K562 (cell line): ENCODE measurements at regions not wholly inside any gene's neighbourhood (a gene's known extent, or its start where the extent isn't known, plus 50 kb on each side); places are given as distances from the start of the nearest gene placed in this dataset.

Source experiments
- MGA ChIP-seq: fragments of 450-650 bp; IDR thresholded peaks from 2 replicates; pipeline ENCODE4 v1.6.1; 2016; ENCODE audit warnings: mild to moderate bottlenecking, moderate library complexity
- RCOR1 ChIP-seq, 2 experiments: IDR thresholded peaks; 2 replicates each; pipeline ENCODE4 v1.6.1; 2012; ENCODE audit warnings: low read depth in 2 of 2, low read length in 2 of 2, borderline replicate concordance in 1 of 2, improper control_type of control experiment in 1 of 2
- ZNF592 ChIP-seq: fragments of 450-650 bp; IDR thresholded peaks from 2 replicates; pipeline ENCODE4 v1.6.1; 2017; ENCODE audit warnings: antibody characterized with exemption, mild to moderate bottlenecking
- TF ChIP-seq, protein P1 (sequence below): fragments of 450-650 bp; conservative IDR thresholded peaks from 2 replicates; pipeline ENCODE4 v1.6.1; 2016; ENCODE audit warnings: missing genetic modification characterization, low read depth, mild to moderate bottlenecking, control low read depth, missing compliant biosample characterization
- TF ChIP-seq, protein P2 (sequence below), 2 experiments: fragments of 450-650 bp in 1 of 2; sonication (generic) in 1 of 2; formaldehyde crosslinking; conservative IDR thresholded peaks; 2 replicates each; pipeline versions ENCODE4 v1.4.0 to v1.8.1; 2020 to 2022; ENCODE audit warnings: mild to moderate bottlenecking in 1 of 2, missing genetic modification reagents in 1 of 2

DNA sequence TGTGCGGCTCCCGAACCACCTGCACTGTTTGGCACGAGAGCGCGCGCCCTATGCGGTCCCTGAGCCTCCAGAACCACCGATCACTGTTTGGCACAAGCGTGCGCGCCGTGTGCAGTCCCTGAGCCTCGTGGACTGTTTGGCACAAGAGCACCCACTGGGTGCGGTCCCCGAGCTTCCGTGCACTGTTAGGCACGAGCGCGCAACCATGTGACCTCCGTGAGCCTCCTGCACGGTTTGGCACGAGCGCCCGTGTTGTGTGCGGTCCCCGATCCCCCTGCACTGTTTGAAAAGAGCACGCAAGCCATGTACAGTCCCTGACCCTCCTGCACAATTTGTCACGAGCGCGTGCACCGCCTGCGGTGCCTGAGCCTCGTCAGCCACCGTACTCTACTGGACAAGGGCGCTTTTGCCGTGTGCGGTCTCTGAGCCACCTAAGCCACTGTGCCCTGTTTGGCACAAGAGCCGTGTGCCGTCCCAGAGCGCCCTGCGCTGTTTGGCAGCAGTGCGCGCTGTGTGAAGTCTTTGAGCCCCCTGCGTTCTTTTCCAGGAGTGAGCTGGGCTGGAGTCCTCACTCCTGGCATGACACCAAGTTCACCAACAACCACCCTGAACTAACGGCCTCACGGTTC lies 163.7 kb upstream of the USP9Y start (continued):
- TF ChIP-seq MGA (no peak), RCOR1 (IDR thresholded peaks at IDR 0.05; ENCODE audit: borderline replicate concordance in 1 of 2, low read depth in 2 of 2, low read length in 2 of 2) (no peak), ZNF592 (no peak)
- TF ChIP-seq, protein P1, sequence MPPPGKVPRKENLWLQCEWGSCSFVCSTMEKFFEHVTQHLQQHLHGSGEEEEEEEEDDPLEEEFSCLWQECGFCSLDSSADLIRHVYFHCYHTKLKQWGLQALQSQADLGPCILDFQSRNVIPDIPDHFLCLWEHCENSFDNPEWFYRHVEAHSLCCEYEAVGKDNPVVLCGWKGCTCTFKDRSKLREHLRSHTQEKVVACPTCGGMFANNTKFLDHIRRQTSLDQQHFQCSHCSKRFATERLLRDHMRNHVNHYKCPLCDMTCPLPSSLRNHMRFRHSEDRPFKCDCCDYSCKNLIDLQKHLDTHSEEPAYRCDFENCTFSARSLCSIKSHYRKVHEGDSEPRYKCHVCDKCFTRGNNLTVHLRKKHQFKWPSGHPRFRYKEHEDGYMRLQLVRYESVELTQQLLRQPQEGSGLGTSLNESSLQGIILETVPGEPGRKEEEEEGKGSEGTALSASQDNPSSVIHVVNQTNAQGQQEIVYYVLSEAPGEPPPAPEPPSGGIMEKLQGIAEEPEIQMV = no peak
- TF ChIP-seq, protein P2, sequence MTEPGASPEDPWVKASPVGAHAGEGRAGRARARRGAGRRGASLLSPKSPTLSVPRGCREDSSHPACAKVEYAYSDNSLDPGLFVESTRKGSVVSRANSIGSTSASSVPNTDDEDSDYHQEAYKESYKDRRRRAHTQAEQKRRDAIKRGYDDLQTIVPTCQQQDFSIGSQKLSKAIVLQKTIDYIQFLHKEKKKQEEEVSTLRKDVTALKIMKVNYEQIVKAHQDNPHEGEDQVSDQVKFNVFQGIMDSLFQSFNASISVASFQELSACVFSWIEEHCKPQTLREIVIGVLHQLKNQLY (CRISPR knock-in tag; conservative IDR thresholded peaks at IDR 0.05) = no peak
